ENCODE measurements at regions not wholly inside any gene's neighbourhood (a gene's known extent, or its start where the extent isn't known, plus 50 kb on each side); places are given as distances from the start of the nearest gene placed in this dataset.
"Not testable (repeated sequence)": the region's sequence is repeated elsewhere in the genome, so short reads cannot be mapped to it uniquely, and the experiment has no call there.

- DNase-seq = no peak
These were observed 107.5 kb upstream of the SERPINE2 start for GRCh38 chr2:224146356-224147160.

GRCh38 chr2:224145751-224146355 lies 106.8 kb upstream of the SERPINE2 start:
- DNase-seq = no peak

- no peak for DNase-seq
These were observed 104.4 kb upstream of the SERPINE2 start for GRCh38 chr2:224143526-224143925.

- no peak for DNase-seq
These were observed 103.6 kb upstream of the SERPINE2 start for GRCh38 chr2:224142397-224143312.

- no peak for DNase-seq
These were observed 102.2 kb upstream of the SERPINE2 start for GRCh38 chr2:224141304-224141703.

GRCh38 chr2:224137208-224137607 lies 98.1 kb upstream of the SERPINE2 start:
- no peak for DNase-seq

- DNase-seq = no peak
These were observed 97.3 kb upstream of the SERPINE2 start for GRCh38 chr2:224136396-224136795.

GRCh38 chr2:224135881-224136280 lies 96.8 kb upstream of the SERPINE2 start:
- no peak for DNase-seq

- DNase-seq = no peak
These were observed 95.1 kb upstream of the SERPINE2 start for GRCh38 chr2:224134003-224134734.

- no peak for DNase-seq
These were observed 94.3 kb upstream of the SERPINE2 start for GRCh38 chr2:224133387-224133786.

- DNase-seq = no peak
These were observed 88.9 kb upstream of the SERPINE2 start for GRCh38 chr2:224127871-224128501.

GRCh38 chr2:224126440-224126839 lies 87.4 kb upstream of the SERPINE2 start:
- no peak for DNase-seq

- no peak for DNase-seq
These were observed 86.9 kb upstream of the SERPINE2 start for GRCh38 chr2:224126003-224126402.

- DNase-seq = no peak
These were observed 83.5 kb upstream of the SERPINE2 start for GRCh38 chr2:224122542-224122941.

- DNase-seq = no peak
These were observed 82.5 kb upstream of the SERPINE2 start for GRCh38 chr2:224121406-224122067.

GRCh38 chr2:224120986-224121385 lies 81.9 kb upstream of the SERPINE2 start:
- no peak for DNase-seq

GRCh38 chr2:224119846-224120245 lies 80.8 kb upstream of the SERPINE2 start:
- DNase-seq = not testable (repeated sequence)

- no peak for DNase-seq
These were observed 75.3 kb upstream of the SERPINE2 start for GRCh38 chr2:224114428-224114827.

GRCh38 chr2:224113930-224114329 lies 74.8 kb upstream of the SERPINE2 start:
- not testable (repeated sequence) for DNase-seq

- DNase-seq = no peak
These were observed 72.5 kb upstream of the SERPINE2 start for GRCh38 chr2:224111576-224111975.

- DNase-seq = no peak
These were observed 71.7 kb upstream of the SERPINE2 start for GRCh38 chr2:224110811-224111210.

GRCh38 chr2:224109751-224110150 lies 70.7 kb upstream of the SERPINE2 start:
- no peak for DNase-seq

Measured in CD4-positive, alpha-beta T cell treated with Interleukin-17A for 4 hours (primary cell).